ENCODE measurements at regions not wholly inside any gene's neighbourhood (a gene's known extent, or its start where the extent isn't known, plus 50 kb on each side); places are given as distances from the start of the nearest gene placed in this dataset.
A peak's percentile ranks its signal among the peaks of the same experiment; 100 is the strongest.

GRCh38 chr2:237016121-237016915 lies 69.4 kb upstream of the COPS8 start:
- no peak for DNase-seq

- DNase-seq: no peak
These were observed 65.6 kb upstream of the COPS8 start for GRCh38 chr2:237020090-237020489.

- DNase-seq: no peak
These were observed 63.2 kb upstream of the COPS8 start for GRCh38 chr2:237022533-237022932.

- no peak for DNase-seq
These were observed 61.4 kb upstream of the COPS8 start for GRCh38 chr2:237024255-237024654.

- no peak for DNase-seq
These were observed 60.4 kb upstream of the COPS8 start for GRCh38 chr2:237025090-237025865.

GRCh38 chr2:237026981-237027711 lies 58.5 kb upstream of the COPS8 start:
- DNase-seq: peak; percentile 37

- no peak for DNase-seq
These were observed 58.0 kb upstream of the COPS8 start for GRCh38 chr2:237027712-237028029.

GRCh38 chr2:237030382-237030781 lies 55.3 kb upstream of the COPS8 start:
- no peak for DNase-seq

GRCh38 chr2:237033536-237034060 lies 52.1 kb upstream of the COPS8 start:
- DNase-seq: no peak

GRCh38 chr2:237035781-237036475 lies 49.8 kb upstream of the COPS8 start:
- DNase-seq: no peak
